ENCODE measurements at regions not wholly inside any gene's neighbourhood (a gene's known extent, or its start where the extent isn't known, plus 50 kb on each side); places are given as distances from the start of the nearest gene placed in this dataset.

GRCh38 chr2:118489712-118490299 is 357.6 kb downstream of the EN1 start:
- TF ChIP-seq JUND (IDR thresholded peaks at IDR 0.05) (no peak), ZBTB33 (IDR thresholded peaks at IDR 0.05) (no peak)
- Histone ChIP-seq H3K9ac (ENCODE audit: low read depth in 1 of 2, low read length in 2 of 2) (no peak overlapping the region), H3K27ac (ENCODE audit: low read depth in 1 of 2, low read length in 2 of 2) (no peak overlapping the region), H3K36me3 (ENCODE audit: control insufficient read depth in 4 of 4, insufficient read depth in 3 of 4, low read depth in 1 of 4, low read length in 3 of 4) (no peaks in the 10 kb centered on the region), H3K9me3 (ENCODE audit: control insufficient read depth in 4 of 4, low read length in 3 of 4) (peaks cover 0 to 9% (median 4%) of the 10 kb centered on the region in 4 donors), H3K27me3 (ENCODE audit: control insufficient read depth in 4 of 4, insufficient read depth in 4 of 4, low read length in 3 of 4) (no peaks in the 10 kb centered on the region), H3K4me3 (ENCODE audit: low read depth in 1 of 3, low read length in 3 of 3) (no peak overlapping the region), H3K4me1 (ENCODE audit: control insufficient read depth in 4 of 4, insufficient read depth in 4 of 4, low read length in 3 of 4) (no peaks in the 10 kb centered on the region)
- DNase-seq (ENCODE audit: low spot score) = no peak
- WGBS = 81% methylated on average over 6 of the region's 6 CpGs

- H3K4me1 ChIP-seq (ENCODE audit: control insufficient read depth in 4 of 4, insufficient read depth in 4 of 4, low read length in 3 of 4) = peaks cover 0 to 6% (median 4%) of the 10 kb centered on the region in 4 donors
- TF ChIP-seq REST (IDR thresholded peaks at IDR 0.05) (no peak), RXRA (IDR thresholded peaks at IDR 0.05) (no peak), CTCF (IDR thresholded peaks at IDR 0.05; ENCODE audit: low read depth, low read length, missing input control) (no peak), FOXA1 (IDR thresholded peaks at IDR 0.05) (no peak), NR2F2 (IDR thresholded peaks at IDR 0.05) (no peak), JUND (IDR thresholded peaks at IDR 0.05) (no peak), MAX (IDR thresholded peaks at IDR 0.05) (no peak), FOXA2 (IDR thresholded peaks at IDR 0.05) (no peak), RAD21 (IDR thresholded peaks at IDR 0.05) (no peak), GABPA (IDR thresholded peaks at IDR 0.05 in 1 of 2, conservative IDR thresholded peaks at IDR 0.05 in 1 of 2) (no peak), ATF3 (IDR thresholded peaks at IDR 0.05) (no peak), EGR1 (IDR thresholded peaks at IDR 0.05; ENCODE audit: low read depth in 2 of 2) (no peak)
- H3K4me3 ChIP-seq (ENCODE audit: low read depth in 1 of 3, low read length in 3 of 3) = no peak overlapping the region
- no peak overlapping the region for H3K27ac ChIP-seq (ENCODE audit: low read depth in 1 of 2, low read length in 2 of 2)
- H3K27me3 ChIP-seq (ENCODE audit: control insufficient read depth in 4 of 4, insufficient read depth in 4 of 4, low read length in 3 of 4) = no peaks in the 10 kb centered on the region
- H3K9ac ChIP-seq (ENCODE audit: low read depth in 1 of 2, low read length in 2 of 2) = no peak overlapping the region
- H3K9me3 ChIP-seq (ENCODE audit: control insufficient read depth in 4 of 4, low read length in 3 of 4) = no peaks in the 10 kb centered on the region
- WGBS = 82% methylated on average over 1 of the region's 1 CpG
- no peak for DNase-seq (ENCODE audit: low spot score)
- H3K36me3 ChIP-seq (ENCODE audit: control insufficient read depth in 4 of 4, insufficient read depth in 3 of 4, low read depth in 1 of 4, low read length in 3 of 4) = no peaks in the 10 kb centered on the region
These were observed 366.1 kb downstream of the EN1 start for GRCh38 chr2:118481299-118481698.

All from liver (tissue), 8 donors.